Osteocyte (in vitro differentiated cells): ENCODE measurements at regions not wholly inside any gene's neighbourhood (a gene's known extent, or its start where the extent isn't known, plus 50 kb on each side); places are given as distances from the start of the nearest gene placed in this dataset.

Experiments used
- DNase-seq: peaks from one replicate; pipeline ENCODE4 v3.0.0; 2021; ENCODE audit warnings: mixed read lengths; ENCODE audit not compliant: unreplicated experiment; ENCODE audit errors: extremely low spot score
- H3K27ac Mint-ChIP-seq: one replicate; pipeline ENCODE4 v1.8.0; 2021; ENCODE audit warnings: mild to moderate bottlenecking, mixed read lengths; ENCODE audit not compliant: unreplicated experiment
- H3K27me3 Mint-ChIP-seq: one replicate; pipeline ENCODE4 v1.8.0; 2021; ENCODE audit warnings: mixed read lengths; ENCODE audit not compliant: unreplicated experiment
- H3K36me3 Mint-ChIP-seq: one replicate; pipeline ENCODE4 v1.8.0; 2021; ENCODE audit warnings: mixed read lengths; ENCODE audit not compliant: unreplicated experiment
- H3K4me1 Mint-ChIP-seq: one replicate; pipeline ENCODE4 v1.8.0; 2021; ENCODE audit warnings: mixed read lengths; ENCODE audit not compliant: unreplicated experiment
- H3K4me3 Mint-ChIP-seq: one replicate; pipeline ENCODE4 v1.8.0; 2021; ENCODE audit warnings: mild to moderate bottlenecking, moderate library complexity, mixed read lengths; ENCODE audit not compliant: unreplicated experiment
- H3K9me3 Mint-ChIP-seq: one replicate; pipeline ENCODE4 v1.8.0; 2021; ENCODE audit warnings: mixed read lengths; ENCODE audit not compliant: unreplicated experiment
- TF ChIP-seq, protein P1 (sequence below): fragments of 200-600 bp; sonication (generic); IDR thresholded peaks from 2 replicates; pipeline ENCODE4 v1.5.0; 2021; ENCODE audit warnings: antibody characterized with exemption, mild to moderate bottlenecking, moderate library complexity

DNA sequence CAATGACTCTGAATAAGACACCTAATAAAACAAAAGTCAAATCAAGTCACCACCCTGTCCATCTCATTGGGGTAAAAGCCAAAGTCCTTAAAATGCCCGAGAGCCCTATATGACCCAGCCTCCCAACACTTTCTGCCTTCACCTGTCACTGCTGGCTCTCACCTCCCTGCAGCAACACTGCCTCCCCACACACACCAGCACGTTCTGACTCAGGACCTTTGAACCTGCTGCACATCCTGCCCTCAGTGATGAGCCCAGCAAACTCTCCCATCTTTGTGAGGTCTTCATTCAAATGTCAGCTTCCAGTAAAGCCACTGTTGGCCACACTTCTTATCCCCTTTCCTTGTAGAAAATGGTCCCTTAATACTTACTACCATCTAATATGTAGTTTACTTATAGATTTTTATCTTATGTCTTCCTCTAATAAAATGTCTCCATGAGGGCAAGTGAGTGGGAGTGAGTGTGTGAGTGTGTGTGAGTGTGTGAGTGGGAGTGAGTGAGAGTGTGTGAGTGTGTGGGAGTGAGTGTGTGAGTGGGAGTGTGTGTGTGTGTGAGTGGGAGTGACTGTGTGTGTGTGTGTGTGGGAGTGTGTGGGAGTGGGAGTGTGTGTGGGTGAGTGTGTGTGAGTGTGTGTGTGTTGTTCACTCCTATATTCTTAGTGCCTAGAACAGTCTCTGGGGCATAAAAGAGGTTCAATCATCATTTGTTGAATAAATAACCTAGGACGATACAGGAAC lies 504.7 kb downstream of the EIPR1 start:
- TF ChIP-seq, protein P1, sequence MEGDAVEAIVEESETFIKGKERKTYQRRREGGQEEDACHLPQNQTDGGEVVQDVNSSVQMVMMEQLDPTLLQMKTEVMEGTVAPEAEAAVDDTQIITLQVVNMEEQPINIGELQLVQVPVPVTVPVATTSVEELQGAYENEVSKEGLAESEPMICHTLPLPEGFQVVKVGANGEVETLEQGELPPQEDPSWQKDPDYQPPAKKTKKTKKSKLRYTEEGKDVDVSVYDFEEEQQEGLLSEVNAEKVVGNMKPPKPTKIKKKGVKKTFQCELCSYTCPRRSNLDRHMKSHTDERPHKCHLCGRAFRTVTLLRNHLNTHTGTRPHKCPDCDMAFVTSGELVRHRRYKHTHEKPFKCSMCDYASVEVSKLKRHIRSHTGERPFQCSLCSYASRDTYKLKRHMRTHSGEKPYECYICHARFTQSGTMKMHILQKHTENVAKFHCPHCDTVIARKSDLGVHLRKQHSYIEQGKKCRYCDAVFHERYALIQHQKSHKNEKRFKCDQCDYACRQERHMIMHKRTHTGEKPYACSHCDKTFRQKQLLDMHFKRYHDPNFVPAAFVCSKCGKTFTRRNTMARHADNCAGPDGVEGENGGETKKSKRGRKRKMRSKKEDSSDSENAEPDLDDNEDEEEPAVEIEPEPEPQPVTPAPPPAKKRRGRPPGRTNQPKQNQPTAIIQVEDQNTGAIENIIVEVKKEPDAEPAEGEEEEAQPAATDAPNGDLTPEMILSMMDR = no peak
- peaks cover 5% of the 10 kb centered on the region for H3K9me3 Mint-ChIP-seq
- H3K27ac Mint-ChIP-seq = no peak overlapping the region
- H3K4me3 Mint-ChIP-seq = no peak overlapping the region
- no peaks in the 10 kb centered on the region for H3K36me3 Mint-ChIP-seq
- no peaks in the 10 kb centered on the region for H3K27me3 Mint-ChIP-seq
- H3K4me1 Mint-ChIP-seq = no peaks in the 10 kb centered on the region
- no peak for DNase-seq

DNA sequence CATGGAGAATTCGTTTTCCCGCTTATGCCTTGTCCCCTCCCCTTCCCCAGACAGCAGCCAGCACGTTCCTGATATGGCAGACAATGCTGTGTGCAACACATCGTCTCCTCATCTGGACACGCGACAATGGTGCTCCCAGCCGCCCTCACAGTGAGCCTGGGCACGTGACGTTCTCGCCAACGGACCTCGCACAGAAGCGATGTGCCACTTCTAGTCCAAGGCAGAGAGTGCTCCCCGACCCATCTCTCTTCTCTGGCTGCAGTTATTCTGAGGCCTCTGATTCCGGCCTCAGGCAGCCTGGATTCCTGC lies 505.4 kb downstream of the EIPR1 start:
- H3K4me1 Mint-ChIP-seq = no peaks in the 10 kb centered on the region
- H3K4me3 Mint-ChIP-seq = no peak overlapping the region
- H3K27me3 Mint-ChIP-seq = no peaks in the 10 kb centered on the region
- no peaks in the 10 kb centered on the region for H3K36me3 Mint-ChIP-seq
- H3K27ac Mint-ChIP-seq = no peak overlapping the region
- no peak for DNase-seq
- TF ChIP-seq, protein P1 = no peak
- H3K9me3 Mint-ChIP-seq = peaks cover 2% of the 10 kb centered on the region

DNA sequence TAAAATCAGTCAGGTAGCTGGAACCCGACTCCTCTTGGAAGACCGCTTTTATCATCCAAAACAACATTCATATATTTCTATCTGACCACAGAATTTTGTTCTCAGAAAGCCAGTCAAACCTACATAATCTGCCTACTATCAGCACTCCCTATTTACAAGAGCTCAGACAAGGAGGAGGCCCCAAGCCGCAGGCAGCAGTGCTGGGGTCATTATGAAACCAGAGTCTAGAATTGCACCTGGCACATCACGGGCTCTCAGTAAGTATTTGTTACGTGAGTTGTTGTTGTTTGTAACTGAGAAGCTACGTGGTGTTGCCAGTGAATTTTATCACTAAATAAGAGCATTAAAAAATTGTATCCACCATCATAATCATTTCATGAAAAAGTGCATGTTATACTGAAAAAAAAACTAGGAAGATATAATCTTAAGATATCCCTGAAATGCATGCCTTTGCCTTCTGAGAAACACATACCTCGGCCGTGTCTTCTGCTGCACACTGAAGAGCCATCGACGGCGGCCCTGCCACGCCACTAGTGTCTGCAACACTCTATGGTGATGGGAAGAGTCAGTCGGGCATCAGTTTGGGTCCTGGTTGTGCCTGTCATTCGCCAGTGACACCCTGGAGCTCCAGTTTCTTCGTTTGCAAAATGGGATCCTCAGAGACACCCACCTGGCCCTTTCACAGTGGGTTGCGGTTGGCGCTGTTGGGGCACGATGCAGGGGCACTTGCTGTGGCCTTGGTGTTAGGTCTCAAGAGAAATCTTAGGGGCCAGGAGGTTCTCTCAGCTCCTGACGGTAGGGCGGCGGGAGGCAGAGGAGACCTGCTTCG lies 505.9 kb downstream of the EIPR1 start:
- Mint-ChIP-seq H3K4me3 (no peak overlapping the region), H3K36me3 (no peaks in the 10 kb centered on the region), H3K9me3 (no peaks in the 10 kb centered on the region), H3K27ac (no peak overlapping the region), H3K4me1 (no peaks in the 10 kb centered on the region), H3K27me3 (no peaks in the 10 kb centered on the region)
- no peak for DNase-seq
- TF ChIP-seq, protein P1 = no peak

DNA sequence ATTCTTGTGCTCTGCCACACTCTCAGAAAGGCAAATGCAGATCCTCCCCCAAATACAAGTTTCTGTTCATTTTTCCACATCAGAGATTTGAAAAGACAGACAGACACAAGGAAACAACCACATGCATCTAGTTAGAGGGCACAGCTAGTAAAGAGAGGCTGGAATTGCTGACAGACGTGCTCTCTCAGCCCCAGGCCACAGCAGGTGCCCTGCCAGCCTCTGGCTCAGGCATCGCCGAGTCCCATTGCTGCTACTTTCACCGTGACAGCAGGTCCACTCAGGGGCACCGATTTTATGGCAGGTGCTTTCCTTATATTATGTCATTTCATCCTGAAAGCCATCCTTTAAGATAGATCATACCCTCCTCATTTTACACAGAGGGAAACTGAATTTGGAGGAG lies 507.5 kb downstream of the EIPR1 start:
- H3K4me1 Mint-ChIP-seq = no peaks in the 10 kb centered on the region
- TF ChIP-seq, protein P1 = no peak
- no peak overlapping the region for H3K4me3 Mint-ChIP-seq

DNA sequence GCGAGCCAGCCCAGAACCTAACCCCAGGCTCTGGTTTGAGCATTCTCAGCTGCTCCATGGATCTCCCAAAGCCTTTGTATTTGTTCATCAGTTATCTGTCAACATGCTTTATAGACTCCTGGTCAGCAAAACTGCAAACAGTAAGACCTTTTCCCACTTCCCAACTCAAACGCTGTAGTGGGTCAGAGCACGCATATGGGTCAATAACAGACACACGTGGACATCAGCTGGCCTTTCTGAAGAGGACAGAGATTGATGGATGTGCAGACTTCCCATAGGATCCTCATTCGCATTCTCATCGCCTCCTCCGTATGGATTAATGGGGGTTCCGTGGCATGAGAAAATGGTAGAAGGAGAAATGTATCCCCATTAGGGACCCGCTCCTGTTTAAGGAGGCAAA lies 508.1 kb downstream of the EIPR1 start:
- Mint-ChIP-seq H3K27me3 (no peaks in the 10 kb centered on the region), H3K36me3 (no peaks in the 10 kb centered on the region), H3K9me3 (peaks cover 1% of the 10 kb centered on the region), H3K4me1 (no peaks in the 10 kb centered on the region), H3K27ac (no peak overlapping the region), H3K4me3 (no peak overlapping the region)
- TF ChIP-seq, protein P1 = no peak
- DNase-seq = no peak

More for the DNA sequence above, 507.5 kb downstream of the EIPR1 start:
- Mint-ChIP-seq H3K9me3 (no peaks in the 10 kb centered on the region), H3K27ac (no peak overlapping the region), H3K27me3 (no peaks in the 10 kb centered on the region), H3K36me3 (no peaks in the 10 kb centered on the region)
- DNase-seq = no peak
